ENCODE measurements at regions not wholly inside any gene's neighbourhood (a gene's known extent, or its start where the extent isn't known, plus 50 kb on each side); places are given as distances from the start of the nearest gene placed in this dataset.
A peak's percentile ranks its signal among the peaks of the same experiment; 100 is the strongest.

DNA sequence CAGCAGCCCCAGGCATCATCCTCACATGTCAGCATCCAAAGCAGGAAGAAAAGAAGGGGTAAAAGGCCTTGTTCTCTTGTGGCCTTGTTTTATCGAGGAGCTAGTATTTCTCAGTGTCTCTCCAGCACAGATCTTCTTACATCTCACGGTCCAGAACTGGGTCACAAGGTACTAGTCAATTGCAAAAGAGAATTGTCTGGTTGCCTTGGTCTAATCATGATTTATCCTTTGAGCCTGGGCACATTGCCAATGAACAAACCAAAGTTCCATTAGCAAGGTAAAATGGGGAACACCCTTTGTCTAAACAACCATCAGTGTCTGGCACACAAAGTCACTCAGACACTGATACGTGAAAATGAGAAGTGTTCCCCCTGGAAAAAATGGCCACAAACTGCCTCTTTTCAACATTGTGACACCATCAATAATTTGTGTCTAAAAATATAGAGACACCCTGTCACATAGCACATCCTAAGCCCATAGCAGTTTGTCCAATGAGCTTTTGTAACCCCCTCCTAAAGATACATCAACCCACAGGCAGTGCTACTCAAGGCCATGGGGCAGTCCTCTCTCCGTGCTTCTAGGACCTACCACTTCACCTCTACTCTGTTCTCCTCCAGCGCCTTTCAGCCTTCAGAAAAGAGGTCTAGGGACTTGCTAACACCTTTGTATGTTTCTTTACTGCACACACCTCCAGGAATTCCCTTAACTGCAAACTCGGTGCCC is 534.4 kb downstream of the MID1IP1 start:
- no CpG with 5 or more reads among the region's 6 CpGs for WGBS (ENCODE audit: insufficient coverage, low lambda C conversion rate)
- no peaks in the 10 kb centered on the region for H3K27me3 ChIP-seq (ENCODE audit: control insufficient read depth, insufficient read depth, low read length)
- H3K36me3 ChIP-seq (ENCODE audit: control insufficient read depth, insufficient read depth, low read length): no peaks in the 10 kb centered on the region
- H3K27ac ChIP-seq (ENCODE audit: low read length): no peak overlapping the region
- no peaks in the 10 kb centered on the region for H3K9me3 ChIP-seq (ENCODE audit: control insufficient read depth, low read depth, low read length)
- peaks cover 28% of the 10 kb centered on the region for H3K4me1 ChIP-seq (ENCODE audit: control insufficient read depth, insufficient read depth, low read length)
- DNase-seq: peak; percentile 43 to 79
- H3K4me3 ChIP-seq (ENCODE audit: low read length): no peak overlapping the region

DNA sequence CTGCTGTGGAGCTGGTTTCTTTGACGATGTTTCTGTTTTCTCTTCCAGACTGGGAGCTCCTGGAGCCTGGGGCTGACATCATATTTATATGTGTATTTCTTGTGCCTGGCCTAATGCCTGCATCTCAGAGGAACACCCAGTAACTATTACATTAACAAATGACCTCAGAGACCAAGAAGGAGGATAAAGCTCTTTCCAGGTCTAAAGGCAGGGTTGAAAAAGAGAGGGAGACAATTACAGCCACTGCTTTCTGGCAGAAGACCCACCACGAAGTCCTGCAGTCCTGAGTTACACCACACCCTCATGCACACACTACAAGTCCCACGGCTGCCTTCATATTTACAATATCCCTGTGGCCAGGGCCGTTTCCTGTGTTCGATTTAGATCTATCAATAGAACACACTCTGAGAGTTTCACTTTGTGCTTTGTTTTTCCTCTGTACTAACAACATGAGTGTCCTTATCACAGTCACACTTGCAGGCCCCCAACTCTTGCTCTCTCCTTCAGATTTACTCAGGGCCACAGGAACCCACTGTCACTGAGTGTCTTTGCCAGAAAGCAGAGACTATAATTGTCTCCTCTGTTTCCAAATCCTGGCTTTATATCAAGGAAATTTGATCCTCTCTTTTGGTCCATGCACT is 535.5 kb downstream of the MID1IP1 start:
- Histone ChIP-seq H3K36me3 (ENCODE audit: control insufficient read depth, insufficient read depth, low read length) (no peaks in the 10 kb centered on the region), H3K27me3 (ENCODE audit: control insufficient read depth, insufficient read depth, low read length) (no peaks in the 10 kb centered on the region), H3K4me1 (ENCODE audit: control insufficient read depth, insufficient read depth, low read length) (peaks cover 28% of the 10 kb centered on the region), H3K4me3 (ENCODE audit: low read length) (no peak overlapping the region), H3K27ac (ENCODE audit: low read length) (peak overlapping the region; percentile 53), H3K9me3 (ENCODE audit: control insufficient read depth, low read depth, low read length) (no peaks in the 10 kb centered on the region)
- no CpG with 5 or more reads among the region's 5 CpGs for whole genome bisulfite sequencing (ENCODE audit: insufficient coverage, low lambda C conversion rate)
- peak; percentile 17 to 54 for DNase-seq

GRCh38 chrX:39337451-39337850 is 536.2 kb downstream of the MID1IP1 start:
- DNase-seq: no peak
- no CpG with 5 or more reads among the region's 5 CpGs for WGBS (ENCODE audit: insufficient coverage, low lambda C conversion rate)
- Histone ChIP-seq H3K4me3 (ENCODE audit: low read length) (no peak overlapping the region), H3K4me1 (ENCODE audit: control insufficient read depth, insufficient read depth, low read length) (peaks cover 28% of the 10 kb centered on the region), H3K9me3 (ENCODE audit: control insufficient read depth, low read depth, low read length) (no peaks in the 10 kb centered on the region), H3K27me3 (ENCODE audit: control insufficient read depth, insufficient read depth, low read length) (no peaks in the 10 kb centered on the region), H3K27ac (ENCODE audit: low read length) (peak overlapping the region; percentile 53), H3K36me3 (ENCODE audit: control insufficient read depth, insufficient read depth, low read length) (no peaks in the 10 kb centered on the region)

DNA sequence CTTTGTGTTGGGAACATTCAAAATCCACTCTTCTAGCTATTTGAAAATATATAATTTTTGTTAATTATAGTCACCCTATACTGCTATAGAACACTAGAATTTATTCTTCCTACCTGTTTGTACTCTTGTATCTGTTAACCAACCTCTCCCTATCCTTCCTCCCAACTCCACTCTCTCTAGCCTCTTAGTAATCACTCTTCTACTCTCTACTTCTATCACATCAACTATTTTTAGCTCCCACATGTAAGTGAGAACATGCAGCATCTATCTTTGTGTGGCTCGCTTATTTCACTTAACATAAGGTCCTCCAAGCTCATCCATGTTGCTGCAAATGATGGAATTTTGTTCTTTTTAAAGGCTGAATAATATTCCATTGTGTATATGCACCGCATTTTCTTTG is 537.3 kb downstream of the MID1IP1 start:
- H3K36me3 ChIP-seq (ENCODE audit: control insufficient read depth, insufficient read depth, low read length): no peaks in the 10 kb centered on the region
- WGBS (ENCODE audit: insufficient coverage, low lambda C conversion rate): no CpG with 5 or more reads among the region's 2 CpGs
- H3K27ac ChIP-seq (ENCODE audit: low read length): no peak overlapping the region
- no peak for DNase-seq
- no peaks in the 10 kb centered on the region for H3K9me3 ChIP-seq (ENCODE audit: control insufficient read depth, low read depth, low read length)
- H3K4me3 ChIP-seq (ENCODE audit: low read length): no peak overlapping the region
- H3K4me1 ChIP-seq (ENCODE audit: control insufficient read depth, insufficient read depth, low read length): peaks cover 28% of the 10 kb centered on the region
- no peaks in the 10 kb centered on the region for H3K27me3 ChIP-seq (ENCODE audit: control insufficient read depth, insufficient read depth, low read length)

DNA sequence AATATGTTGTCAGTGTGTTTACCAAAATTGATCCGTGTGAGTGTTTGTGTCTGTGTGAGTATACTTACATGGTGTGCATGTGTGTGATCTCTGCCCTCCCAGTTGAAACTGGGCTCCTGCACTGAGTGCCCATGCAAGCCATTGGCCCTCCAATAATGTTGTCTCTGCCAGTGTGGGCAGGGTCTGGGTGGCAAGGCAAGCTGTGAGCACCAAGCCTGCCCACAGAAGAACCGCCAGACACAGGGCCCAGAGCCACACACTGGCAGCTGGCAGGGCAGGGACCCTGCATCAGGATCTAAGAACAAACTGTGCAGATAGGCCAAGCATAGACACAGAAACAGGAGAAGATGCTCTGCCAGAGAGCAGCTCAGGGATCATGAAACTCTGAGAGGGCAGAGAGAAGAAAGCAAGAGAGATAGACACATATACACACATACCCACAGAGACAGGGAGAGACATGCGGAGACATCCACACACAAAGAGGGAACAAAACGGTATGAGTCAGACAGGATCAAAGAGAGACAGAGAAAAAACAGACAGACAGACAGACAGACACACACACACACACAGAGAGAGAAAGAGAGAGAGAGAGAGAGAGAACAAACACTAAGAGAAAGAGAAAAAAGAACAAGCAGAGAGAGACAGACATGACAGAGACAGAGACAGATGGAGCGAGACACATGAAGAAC is 555.0 kb downstream of the MID1IP1 start:
- Histone ChIP-seq H3K9me3 (ENCODE audit: control insufficient read depth, low read depth, low read length) (no peaks in the 10 kb centered on the region), H3K4me3 (ENCODE audit: low read length) (no peak overlapping the region), H3K27ac (ENCODE audit: low read length) (peak overlapping the region; percentile 38), H3K36me3 (ENCODE audit: control insufficient read depth, insufficient read depth, low read length) (no peaks in the 10 kb centered on the region), H3K4me1 (ENCODE audit: control insufficient read depth, insufficient read depth, low read length) (peaks cover 9% of the 10 kb centered on the region), H3K27me3 (ENCODE audit: control insufficient read depth, insufficient read depth, low read length) (no peaks in the 10 kb centered on the region)
- no CpG with 5 or more reads among the region's 5 CpGs for WGBS (ENCODE audit: insufficient coverage, low lambda C conversion rate)
- DNase-seq: no peak

GRCh38 chrX:39360101-39360500 is 558.8 kb downstream of the MID1IP1 start:
- Histone ChIP-seq H3K27me3 (ENCODE audit: control insufficient read depth, insufficient read depth, low read length) (no peaks in the 10 kb centered on the region), H3K4me3 (ENCODE audit: low read length) (no peak overlapping the region), H3K36me3 (ENCODE audit: control insufficient read depth, insufficient read depth, low read length) (no peaks in the 10 kb centered on the region), H3K9me3 (ENCODE audit: control insufficient read depth, low read depth, low read length) (no peaks in the 10 kb centered on the region), H3K27ac (ENCODE audit: low read length) (no peak overlapping the region), H3K4me1 (ENCODE audit: control insufficient read depth, insufficient read depth, low read length) (peaks cover 9% of the 10 kb centered on the region)
- no peak for DNase-seq
- no CpG with 5 or more reads among the region's 1 CpG for WGBS (ENCODE audit: insufficient coverage, low lambda C conversion rate)

DNA sequence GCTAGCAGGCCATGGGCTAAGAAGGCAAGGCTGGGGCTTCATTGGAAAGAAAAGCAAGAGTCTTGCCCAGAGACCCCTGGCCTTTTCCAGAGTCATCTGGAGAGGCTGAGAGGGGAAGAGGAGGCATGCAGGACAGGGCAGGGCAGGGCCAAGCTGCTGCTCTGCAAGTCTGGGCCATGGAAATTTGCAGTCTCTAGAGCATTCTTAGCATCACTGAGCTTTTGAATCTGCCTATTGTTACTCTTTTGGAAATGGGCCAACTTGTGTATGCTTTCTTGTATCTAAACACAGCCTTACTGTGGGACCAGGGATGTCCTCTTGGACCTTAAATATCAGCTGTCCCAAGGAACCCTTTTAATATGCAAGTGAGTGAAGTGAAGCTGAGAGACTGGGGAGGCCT is 560.5 kb downstream of the MID1IP1 start:
- DNase-seq: no peak
- Histone ChIP-seq H3K27me3 (ENCODE audit: control insufficient read depth, insufficient read depth, low read length) (no peaks in the 10 kb centered on the region), H3K9me3 (ENCODE audit: control insufficient read depth, low read depth, low read length) (peaks cover 4% of the 10 kb centered on the region), H3K4me1 (ENCODE audit: control insufficient read depth, insufficient read depth, low read length) (no peaks in the 10 kb centered on the region), H3K36me3 (ENCODE audit: control insufficient read depth, insufficient read depth, low read length) (no peaks in the 10 kb centered on the region), H3K27ac (ENCODE audit: low read length) (no peak overlapping the region), H3K4me3 (ENCODE audit: low read length) (no peak overlapping the region)

GRCh38 chrX:39367416-39367815 is 566.2 kb downstream of the MID1IP1 start:
- H3K4me1 ChIP-seq (ENCODE audit: control insufficient read depth, insufficient read depth, low read length): peaks cover 12% of the 10 kb centered on the region
- H3K4me3 ChIP-seq (ENCODE audit: low read length): no peak overlapping the region
- peaks cover 4% of the 10 kb centered on the region for H3K9me3 ChIP-seq (ENCODE audit: control insufficient read depth, low read depth, low read length)
- peak; percentile 71 to 87 for DNase-seq
- no peaks in the 10 kb centered on the region for H3K27me3 ChIP-seq (ENCODE audit: control insufficient read depth, insufficient read depth, low read length)
- peak overlapping the region; percentile 83 for H3K27ac ChIP-seq (ENCODE audit: low read length)
- WGBS (ENCODE audit: insufficient coverage, low lambda C conversion rate): no CpG with 5 or more reads among the region's 5 CpGs
- H3K36me3 ChIP-seq (ENCODE audit: control insufficient read depth, insufficient read depth, low read length): no peaks in the 10 kb centered on the region

GRCh38 chrX:39372115-39372514 is 570.9 kb downstream of the MID1IP1 start:
- WGBS (ENCODE audit: insufficient coverage, low lambda C conversion rate): no CpG with 5 or more reads among the region's 3 CpGs
- Histone ChIP-seq H3K4me1 (ENCODE audit: control insufficient read depth, insufficient read depth, low read length) (peaks cover 12% of the 10 kb centered on the region), H3K27me3 (ENCODE audit: control insufficient read depth, insufficient read depth, low read length) (no peaks in the 10 kb centered on the region), H3K4me3 (ENCODE audit: low read length) (no peak overlapping the region), H3K9me3 (ENCODE audit: control insufficient read depth, low read depth, low read length) (no peaks in the 10 kb centered on the region), H3K27ac (ENCODE audit: low read length) (no peak overlapping the region), H3K36me3 (ENCODE audit: control insufficient read depth, insufficient read depth, low read length) (no peaks in the 10 kb centered on the region)
- DNase-seq: no peak

DNA sequence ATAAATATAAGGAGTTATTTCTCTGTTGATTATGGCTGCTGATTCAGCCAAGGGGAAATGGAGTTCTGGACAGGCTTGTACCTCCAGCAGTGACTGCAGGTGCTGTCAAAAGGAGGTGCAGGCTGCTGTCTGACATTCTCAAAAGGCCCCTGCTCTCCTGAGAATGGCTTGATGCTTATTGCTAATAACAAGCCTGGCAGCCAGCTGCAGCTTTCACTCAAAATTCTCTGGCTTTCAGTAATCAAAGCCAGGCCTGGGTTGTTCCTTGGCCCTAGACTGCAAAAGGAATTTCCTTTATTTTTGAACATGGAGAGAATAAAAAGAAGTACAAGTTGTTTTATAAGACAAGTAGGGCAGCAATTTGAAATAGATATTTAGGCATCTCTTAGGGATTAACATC is 575.9 kb downstream of the MID1IP1 start:
- Histone ChIP-seq H3K4me1 (ENCODE audit: control insufficient read depth, insufficient read depth, low read length) (no peaks in the 10 kb centered on the region), H3K4me3 (ENCODE audit: low read length) (no peak overlapping the region), H3K9me3 (ENCODE audit: control insufficient read depth, low read depth, low read length) (no peaks in the 10 kb centered on the region), H3K27ac (ENCODE audit: low read length) (no peak overlapping the region), H3K27me3 (ENCODE audit: control insufficient read depth, insufficient read depth, low read length) (no peaks in the 10 kb centered on the region), H3K36me3 (ENCODE audit: control insufficient read depth, insufficient read depth, low read length) (no peaks in the 10 kb centered on the region)
- no peak for DNase-seq
